HG03378 (cell line): ENCODE measurements at regions not wholly inside any gene's neighbourhood (a gene's known extent, or its start where the extent isn't known, plus 50 kb on each side); places are given as distances from the start of the nearest gene placed in this dataset.
"Not testable (repeated sequence)": the region's sequence is repeated elsewhere in the genome, so short reads cannot be mapped to it uniquely, and the experiment has no call there.

ENCODE experiments used
- ATAC-seq: cut with Tn5 transposase; IDR thresholded peaks from one replicate; pipeline ENCODE4 v1.9.1; 2021; ENCODE audit warnings: mild to moderate bottlenecking, moderate library complexity; ENCODE audit not compliant: unreplicated experiment

DNA sequence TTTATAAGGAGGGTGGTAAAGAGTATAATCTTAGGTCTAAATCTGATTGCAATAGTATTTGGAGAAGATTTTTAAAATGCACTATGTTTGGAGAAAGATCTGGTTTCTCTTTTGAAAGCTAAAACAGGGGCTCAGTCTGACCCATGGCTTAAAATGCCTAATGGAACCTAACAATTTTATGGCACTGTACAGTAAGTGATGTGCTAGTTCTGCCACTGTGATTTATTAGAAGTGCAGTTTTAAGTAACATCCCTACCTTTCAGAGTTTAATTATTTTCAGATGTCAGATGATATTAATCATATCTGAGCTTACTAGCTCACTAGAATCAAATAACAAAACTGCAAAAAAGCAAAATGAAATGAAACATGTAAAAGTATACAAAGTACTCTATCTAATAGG lies 514.7 kb upstream of the KCND2 start:
- ATAC-seq, result no peak

DNA sequence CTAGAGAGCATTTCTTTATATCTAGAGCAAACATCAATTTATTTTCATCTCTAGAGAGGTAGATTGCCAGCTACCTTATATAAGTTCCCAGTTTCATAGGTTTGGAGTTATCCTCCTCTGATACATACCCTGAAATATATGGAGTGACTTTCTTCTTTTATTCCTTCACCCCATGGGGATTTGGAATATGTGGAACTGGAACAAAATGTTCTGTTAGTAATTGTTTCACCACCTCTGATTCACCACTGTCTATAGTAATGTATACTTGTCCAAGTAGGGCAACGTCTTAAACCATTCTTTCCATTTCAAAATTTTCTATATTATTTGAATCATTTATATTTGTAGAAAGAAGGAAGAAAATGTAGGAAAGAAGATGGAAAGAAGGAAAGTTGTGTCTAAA lies 511.2 kb upstream of the KCND2 start:
- ATAC-seq, result no peak

DNA sequence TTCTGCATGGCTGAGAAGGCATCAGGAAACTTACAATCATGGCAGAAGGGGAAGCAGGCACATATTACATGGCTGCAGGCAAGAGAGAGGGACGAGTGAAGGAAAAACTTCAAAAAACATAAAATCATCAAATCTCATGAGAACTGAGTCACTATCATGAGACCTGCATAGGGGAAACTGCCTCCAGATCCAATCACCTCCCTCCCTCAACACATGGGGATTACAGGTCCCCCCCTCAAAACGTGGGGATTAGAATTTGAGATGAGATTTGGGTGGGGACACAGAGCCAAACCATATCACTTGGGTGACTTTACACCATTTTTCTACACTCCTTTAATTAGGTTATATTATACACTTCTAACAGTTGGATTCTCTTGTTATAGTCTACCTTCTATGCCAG lies 490.7 kb upstream of the KCND2 start:
- no peak for ATAC-seq

DNA sequence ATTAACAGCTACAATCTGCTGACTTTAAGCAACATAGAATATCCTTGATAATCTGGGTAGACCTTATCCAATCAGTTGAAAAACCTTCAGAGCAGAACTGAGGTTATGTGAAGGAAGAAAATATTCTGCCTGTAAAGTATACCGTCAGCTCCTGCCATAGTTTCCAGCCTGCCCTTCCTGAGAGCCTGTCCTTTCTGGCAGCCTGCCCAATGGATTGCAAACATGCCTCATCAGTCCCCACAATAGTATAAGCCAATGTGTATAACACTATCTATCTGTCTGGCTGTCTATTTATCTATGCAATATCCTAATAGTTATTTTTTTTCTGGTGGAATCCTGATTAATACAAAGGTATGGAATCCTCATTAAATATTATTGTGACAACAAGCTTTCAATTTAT lies 489.2 kb upstream of the KCND2 start:
- ATAC-seq, result no peak

DNA sequence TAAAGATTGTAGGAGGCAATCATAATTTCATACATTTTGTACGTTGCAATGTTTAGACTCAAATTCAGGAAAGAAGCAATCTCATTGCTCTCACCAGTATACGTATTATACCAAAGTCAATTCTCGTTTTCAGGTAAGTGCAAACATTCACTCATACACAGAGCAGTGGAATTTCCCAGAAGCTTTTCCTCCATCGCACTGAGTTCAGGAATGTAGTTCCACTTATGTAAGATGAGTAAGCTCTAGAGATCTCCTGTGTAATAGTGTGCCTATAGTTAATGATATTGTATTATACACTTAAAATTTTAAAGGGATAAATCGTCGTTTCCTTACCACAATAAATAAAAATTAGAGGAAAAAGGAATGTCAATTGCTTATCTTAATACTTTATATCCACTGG lies 470.8 kb upstream of the KCND2 start:
- ATAC-seq, result no peak

DNA sequence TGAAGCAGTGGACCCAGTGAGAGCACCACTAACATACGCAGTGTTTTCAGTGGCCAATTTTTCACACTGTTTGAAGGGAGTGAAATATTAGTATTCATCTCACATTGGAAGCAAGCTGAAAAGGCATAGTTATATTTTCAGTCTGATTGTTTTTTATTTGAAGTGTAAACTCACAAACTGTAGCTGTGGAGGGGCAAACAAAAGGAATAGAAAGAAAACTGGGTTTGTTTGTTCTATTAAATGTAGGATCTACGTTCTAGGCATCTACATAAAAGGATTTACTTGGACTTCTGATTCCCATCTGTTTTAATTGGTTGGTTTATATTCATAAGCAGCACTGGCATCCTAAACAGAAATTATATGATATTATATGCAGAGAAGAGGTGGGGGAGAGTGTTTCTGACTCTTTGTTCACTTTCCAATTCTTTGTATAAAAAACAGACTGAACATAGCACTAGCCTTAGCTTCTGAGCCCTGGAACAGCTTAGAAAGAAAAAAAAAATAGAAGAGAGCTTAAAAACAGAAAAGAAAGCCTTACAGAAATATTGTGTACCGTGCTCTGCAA lies 447.8 kb upstream of the KCND2 start:
- ATAC-seq, result no peak

DNA sequence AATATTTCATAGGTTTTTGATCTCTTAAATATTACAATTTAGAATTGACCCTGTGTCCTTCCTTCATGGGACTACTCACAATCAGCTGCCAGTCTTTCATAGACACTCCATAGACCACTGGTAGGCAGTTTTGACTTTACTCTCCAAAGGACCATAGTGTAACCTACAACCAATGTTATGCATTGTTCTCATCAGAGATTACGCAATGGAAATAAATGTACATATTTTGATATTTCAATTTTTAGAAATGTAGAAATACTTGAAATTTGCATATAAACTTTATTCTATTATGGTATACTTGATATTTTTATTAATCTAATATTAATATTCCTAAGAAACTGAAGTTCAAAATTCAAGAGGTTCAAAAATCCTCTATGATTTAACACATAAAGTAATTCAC lies 446.4 kb upstream of the KCND2 start:
- ATAC-seq, result no peak

DNA sequence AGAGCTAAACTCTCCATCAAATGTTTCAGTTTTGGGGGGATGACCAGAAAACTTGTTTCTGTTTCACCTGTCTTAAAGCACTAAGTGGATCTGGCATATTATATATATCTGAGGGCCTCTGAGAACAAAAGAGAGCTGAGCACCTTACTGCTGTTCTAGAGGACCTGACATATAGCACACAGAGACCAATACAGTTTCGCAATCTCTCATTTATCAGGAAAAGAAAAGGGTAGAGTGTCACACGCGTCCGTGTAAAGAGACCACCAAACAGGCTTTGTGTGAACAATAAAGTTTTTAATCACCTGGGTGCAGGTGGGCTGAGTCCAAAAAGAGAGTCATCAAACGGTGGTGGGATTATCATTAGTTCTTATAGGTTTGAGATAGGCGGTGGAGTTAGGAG lies 434.5 kb upstream of the KCND2 start:
- ATAC-seq, result no peak

DNA sequence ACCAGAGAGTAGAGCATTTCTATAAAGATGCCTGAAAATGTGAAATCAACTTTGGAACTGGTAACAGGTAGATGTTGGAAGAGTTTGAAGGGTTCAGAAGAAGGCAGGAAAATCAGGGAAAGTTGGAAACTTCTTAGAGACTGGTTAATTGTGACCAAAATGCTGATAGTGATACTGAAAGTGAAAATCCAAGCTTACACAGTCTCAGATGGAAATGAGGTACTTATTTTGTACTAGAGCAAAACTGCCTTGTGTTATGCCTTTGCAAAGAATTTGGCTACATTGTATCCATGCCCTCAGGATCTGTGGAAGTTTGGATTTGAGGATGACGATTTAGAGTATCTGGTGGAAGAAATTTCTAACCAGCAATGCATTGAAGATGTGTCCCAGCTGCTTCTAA lies 430.6 kb upstream of the KCND2 start:
- ATAC-seq, result no peak

DNA sequence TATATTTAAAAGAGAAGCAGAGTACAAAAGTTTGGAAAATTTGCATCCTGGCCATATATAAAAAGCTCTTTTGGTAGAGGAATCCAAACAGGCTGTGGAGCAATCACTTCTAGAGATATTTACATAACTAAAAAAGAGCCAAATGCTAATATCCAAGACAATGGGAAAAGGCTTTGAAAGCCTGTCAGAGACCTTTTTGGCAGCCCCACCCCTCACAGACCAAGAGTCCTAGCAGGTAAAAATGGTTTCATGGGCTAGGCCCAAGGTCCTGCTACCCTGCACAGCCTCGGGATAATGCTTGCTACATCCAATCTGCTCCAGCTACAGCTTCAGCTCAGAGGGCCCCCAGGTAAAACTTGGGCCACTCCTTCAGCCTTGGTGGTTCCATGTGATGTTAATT lies 430.2 kb upstream of the KCND2 start:
- no peak for ATAC-seq

DNA sequence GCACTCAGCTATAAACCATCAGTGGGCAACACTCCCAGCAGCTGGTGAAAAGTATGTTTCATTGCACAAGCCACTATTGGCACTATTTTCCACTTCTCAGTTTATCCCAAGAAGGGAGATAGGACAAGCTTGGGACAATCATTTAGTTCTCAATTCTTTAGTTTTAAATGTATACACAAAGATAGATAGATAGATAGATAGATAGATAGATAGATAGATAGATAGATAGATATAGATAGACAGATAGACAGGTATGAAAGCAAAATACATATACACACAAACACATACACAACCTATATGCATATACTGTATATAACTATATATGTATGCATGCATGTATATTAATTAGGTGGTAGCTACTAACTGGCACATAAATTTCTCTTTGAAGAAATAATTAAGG lies 411.6 kb upstream of the KCND2 start:
- no peak for ATAC-seq

DNA sequence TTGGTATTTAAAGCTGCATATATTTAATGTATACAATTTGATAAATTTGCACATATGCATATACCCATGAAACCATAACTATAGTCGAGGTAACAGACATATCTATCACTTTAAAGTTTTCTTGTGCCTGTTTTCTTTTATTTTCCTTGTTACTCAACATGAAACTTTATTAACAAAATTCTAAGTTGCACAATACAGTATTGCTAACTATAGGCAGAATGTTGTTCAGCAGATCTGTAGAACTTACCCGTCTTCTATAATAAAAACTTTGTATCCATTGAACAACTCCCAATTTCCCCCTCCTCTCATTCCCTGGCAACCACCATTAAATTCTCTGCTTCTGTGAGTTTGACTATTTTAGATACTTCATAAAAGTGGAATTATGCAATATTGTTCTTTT lies 404.6 kb upstream of the KCND2 start:
- ATAC-seq, result no peak

DNA sequence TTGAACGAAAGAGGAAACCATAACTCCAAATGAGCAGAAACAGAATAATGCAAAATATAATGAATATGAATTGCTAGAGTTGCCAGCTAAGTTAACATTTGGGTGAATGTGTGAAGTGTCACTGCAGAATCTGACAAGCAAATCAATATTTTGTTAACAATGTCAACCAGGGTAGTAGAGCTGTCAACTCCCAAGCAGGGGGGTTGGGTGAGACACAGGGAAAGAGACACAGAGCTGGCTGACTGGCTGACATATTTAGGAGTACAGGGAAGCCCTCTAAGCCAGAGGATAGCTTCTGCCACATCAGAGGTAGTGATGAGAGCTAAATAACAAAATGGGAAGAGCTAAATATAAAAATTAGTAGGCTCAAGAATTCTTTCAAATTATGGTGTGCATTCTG lies 393.1 kb upstream of the KCND2 start:
- ATAC-seq, result no peak

DNA sequence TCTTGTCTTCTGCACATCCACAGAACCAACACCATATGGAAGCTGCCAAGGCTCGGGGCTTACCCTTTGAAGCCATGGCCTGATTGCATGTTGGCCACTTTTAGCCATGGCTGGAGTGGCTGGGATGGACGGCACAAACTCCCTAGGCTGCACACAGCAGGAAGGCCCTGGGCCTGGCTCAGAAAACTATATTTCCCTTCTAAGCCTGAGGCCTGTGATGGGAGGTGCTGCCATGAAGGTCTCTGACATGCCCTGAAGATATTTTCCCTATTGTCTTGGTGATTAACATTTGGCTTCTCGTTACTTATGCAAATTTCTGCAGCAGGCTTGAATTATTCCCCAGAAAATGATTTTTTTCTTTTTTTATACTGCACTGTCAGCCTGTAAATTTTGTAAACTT lies 387.0 kb upstream of the KCND2 start:
- no peak for ATAC-seq

DNA sequence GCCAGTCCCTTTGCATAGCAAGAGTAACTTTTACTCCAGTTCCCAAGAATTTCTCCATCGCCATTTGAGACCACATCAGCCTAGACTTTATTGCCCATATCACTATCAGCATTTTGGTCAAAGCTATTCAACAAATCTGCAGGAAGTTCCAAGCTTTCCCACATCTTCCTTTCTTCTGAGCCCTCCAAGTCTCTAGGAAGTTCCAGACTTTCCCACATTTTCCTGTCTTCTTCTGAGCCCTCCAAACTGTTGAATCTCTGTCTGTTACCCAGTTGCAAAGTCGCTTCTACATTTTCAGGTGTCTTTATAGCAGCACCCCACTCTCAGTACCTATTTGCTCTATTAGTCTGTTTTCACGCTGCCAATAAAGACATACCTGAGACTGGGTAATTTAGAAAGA lies 386.4 kb upstream of the KCND2 start:
- not testable (repeated sequence) for ATAC-seq

DNA sequence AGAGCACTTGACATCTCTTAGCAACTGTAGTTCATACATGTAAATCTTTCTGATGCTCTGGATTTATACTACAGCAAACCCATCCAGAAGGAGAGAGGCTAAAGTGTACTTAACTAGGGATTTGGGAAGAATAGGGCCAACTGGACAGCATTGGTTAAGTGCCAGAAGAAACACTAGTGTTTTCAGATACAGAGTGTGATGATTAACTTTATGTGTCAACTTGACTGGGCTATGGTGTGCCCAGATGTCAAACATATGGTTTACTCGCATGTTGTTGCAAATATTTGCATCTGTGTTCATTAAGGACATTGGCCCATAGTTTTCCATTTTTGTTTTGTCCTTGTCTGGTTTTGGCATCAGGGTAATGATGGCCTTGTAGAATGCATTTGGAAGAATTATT lies 384.7 kb upstream of the KCND2 start:
- ATAC-seq, result no peak

DNA sequence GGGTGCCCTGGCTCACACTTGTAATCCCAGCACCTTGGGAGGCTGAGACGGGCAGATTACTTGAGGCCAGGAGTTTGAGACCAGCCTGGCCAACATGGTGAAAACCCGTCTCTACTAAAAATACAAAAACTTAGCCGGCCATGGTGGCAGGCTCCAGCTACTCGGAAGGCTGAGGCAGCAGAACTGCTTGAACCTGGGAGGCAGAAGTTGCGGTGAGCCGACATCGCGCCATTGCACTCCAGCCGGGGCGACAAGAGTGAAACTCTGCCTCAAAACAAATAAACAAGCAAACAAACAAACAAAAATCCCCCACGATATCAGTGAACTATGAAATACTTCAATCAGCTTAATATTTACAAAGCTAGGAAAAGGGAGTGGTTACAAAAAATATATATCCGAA lies 382.3 kb upstream of the KCND2 start:
- ATAC-seq, result no peak

DNA sequence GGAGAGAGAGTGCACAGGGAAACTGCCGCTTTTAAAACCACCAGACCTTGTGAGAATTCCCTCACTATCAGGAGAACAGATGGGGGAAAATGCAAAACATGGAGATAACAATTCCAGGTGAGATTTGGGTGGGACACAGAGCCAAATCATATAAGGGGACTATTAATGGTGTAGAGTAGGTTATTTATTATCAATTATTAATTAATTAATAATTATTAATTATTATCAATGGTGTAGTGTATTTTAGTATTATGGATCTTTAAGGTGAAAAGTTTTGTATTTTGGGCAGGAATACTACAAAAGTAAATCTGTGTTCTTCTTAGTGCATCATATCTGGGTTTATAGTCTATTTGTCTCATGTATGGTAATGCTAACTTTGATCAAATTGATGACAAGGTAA lies 377.7 kb upstream of the KCND2 start:
- ATAC-seq, result no peak

DNA sequence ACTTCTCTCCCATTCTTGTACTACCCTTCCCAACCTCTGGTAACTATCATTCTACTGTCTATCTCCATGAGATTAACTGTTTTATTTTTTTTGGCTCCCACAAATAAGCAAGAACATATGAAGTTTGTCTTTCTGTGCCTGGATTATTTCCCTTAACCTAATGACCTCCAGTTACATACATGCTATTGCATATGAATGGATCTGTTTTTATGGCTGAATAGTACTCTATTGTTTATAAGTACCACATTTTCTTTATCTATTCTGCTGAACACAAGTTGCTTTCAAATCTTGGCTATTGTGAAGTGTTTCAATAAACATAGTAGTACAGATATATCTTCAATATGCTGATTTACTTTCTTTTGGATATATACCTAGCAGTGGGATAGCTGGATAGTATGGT lies 376.6 kb upstream of the KCND2 start:
- no peak for ATAC-seq

DNA sequence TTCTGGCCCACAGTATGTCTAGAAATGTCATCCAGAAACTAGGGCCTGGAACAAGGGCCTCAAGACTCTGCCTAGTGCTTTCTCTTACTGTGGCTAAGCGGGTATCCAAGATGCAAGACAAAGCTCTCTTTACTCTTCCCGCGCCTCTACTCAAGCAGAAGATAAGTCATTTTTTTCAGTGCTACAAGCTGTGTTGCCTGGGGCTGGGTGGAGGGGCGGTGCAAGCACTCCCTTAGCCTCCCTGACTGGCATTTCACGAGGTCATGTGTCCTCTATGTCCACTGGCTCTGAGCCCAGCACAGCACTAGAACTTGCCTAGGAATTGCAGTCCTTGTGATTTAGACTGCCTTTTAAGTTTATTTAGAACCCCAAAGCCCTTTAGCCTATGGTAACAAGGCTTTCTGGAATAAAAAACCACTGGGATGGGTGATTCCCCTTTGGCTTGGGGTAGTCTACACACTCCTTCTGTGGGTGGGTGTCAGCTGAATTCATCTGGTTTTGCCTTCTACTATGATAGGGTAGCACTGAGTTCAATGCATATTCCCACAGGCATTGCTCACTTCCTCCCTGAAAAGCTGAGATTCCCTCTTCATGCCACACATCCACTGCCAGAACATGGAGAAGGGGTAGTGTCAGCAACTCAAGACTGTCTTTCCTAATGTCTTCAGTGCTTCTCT lies 371.8 kb upstream of the KCND2 start:
- ATAC-seq, result no peak

DNA sequence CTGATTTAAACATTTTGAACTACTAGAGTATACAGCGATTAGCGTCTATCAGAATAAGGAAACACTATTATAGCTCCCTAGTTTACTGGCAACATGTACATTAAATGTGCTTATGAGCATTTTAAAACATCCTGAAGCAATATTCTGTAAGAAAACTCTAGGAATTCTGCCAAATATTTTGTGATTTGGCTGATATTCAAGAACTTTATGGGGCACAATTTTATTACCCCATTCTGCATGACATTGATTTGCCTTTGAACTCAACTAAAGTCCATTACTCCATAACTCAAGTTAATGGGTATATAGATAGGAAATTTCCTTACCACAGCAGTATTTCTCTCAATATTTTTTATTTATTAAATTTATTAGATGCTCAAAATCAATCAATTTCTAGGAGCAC lies 369.9 kb upstream of the KCND2 start:
- no peak for ATAC-seq

DNA sequence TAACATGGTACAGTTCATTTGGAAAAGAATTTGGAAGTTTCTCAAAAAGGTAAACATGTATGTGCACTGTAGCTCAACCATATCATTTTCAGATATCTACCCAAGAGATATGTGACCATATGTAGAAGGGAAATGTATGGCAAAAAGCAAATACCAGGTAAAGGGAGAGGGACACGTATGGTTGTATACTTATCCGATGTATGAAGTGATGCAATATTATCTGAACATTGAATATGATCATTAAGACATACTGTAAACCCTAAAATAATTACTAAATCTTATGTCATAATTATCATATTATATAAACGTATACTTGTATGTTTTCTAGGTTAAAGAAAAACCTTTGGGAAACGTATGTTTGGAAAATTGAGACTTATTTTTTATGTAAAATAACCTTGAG lies 367.5 kb upstream of the KCND2 start:
- ATAC-seq, result no peak

DNA sequence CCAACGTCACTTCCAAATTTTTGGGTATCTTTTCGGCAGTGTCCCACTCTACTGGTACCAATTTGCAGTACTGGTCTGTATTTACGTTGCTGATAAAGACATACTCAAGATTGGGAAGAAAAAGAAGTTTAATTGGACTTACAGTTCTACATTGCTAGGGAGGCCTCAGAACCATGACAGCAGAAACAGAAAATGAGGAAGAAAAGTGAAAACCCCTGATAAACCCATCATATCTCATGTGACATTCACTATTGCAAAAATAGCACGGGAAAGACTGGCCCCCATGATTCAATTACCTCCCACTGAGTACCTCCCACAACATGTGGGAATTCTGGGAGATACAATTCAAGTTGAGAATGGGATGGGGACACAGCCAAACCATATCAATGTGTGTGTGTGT lies 364.0 kb upstream of the KCND2 start:
- ATAC-seq, result no peak
